DOHH2 (cell line): ENCODE measurements at regions not wholly inside any gene's neighbourhood (a gene's known extent, or its start where the extent isn't known, plus 50 kb on each side); places are given as distances from the start of the nearest gene placed in this dataset.
"Not testable (repeated sequence)": the region's sequence is repeated elsewhere in the genome, so short reads cannot be mapped to it uniquely, and the experiment has no call there.

Source experiments
- H3F3A ChIP-seq: fragments of 200-600 bp; sonication (generic), shearing (Covaris generic); 2 replicates; pipeline ENCODE4 v1.6.0; 2016; ENCODE audit warnings: antibody characterized with exemption, mild to moderate bottlenecking; ENCODE audit not compliant: control insufficient read depth, insufficient read depth
- H3K27ac ChIP-seq: fragments of 200-600 bp; sonication (generic); 2 replicates; pipeline ENCODE4 v1.5.1; 2014; ENCODE audit warnings: low read depth, mild to moderate bottlenecking, low read length, moderate library complexity
- H3K27me3 ChIP-seq: fragments of 200-600 bp; sonication (generic); 2 replicates; pipeline ENCODE4 v1.6.1; 2014; ENCODE audit warnings: mild to moderate bottlenecking, low read length, mixed read lengths; ENCODE audit not compliant: control insufficient read depth
- H3K36me3 ChIP-seq: fragments of 200-600 bp; sonication (generic); 2 replicates; pipeline ENCODE4 v1.6.1; 2014; ENCODE audit warnings: mild to moderate bottlenecking, low read length, moderate library complexity, mixed read lengths; ENCODE audit not compliant: control insufficient read depth
- H3K4me1 ChIP-seq: fragments of 200-600 bp; sonication (generic); 2 replicates; pipeline ENCODE4 v1.6.1; 2014; ENCODE audit warnings: mild to moderate bottlenecking, low read length, mixed read lengths; ENCODE audit not compliant: control insufficient read depth
- H3K4me2 ChIP-seq: fragments of 200-600 bp; sonication (generic); 2 replicates; pipeline ENCODE4 v1.6.0; 2014; ENCODE audit warnings: mild to moderate bottlenecking, low read length, moderate library complexity
- H3K4me3 ChIP-seq: fragments of 200-600 bp; sonication (generic); 2 replicates; pipeline ENCODE4 v1.5.1; 2014; ENCODE audit warnings: mild to moderate bottlenecking, low read length, mixed read lengths
- H3K79me2 ChIP-seq: fragments of 200-600 bp; sonication (generic); 2 replicates; pipeline ENCODE4 v1.6.1; 2014; ENCODE audit warnings: mild to moderate bottlenecking, low read length, mixed read lengths; ENCODE audit not compliant: control insufficient read depth
- H3K9me2 ChIP-seq: fragments of 200-600 bp; sonication (generic); replicated peaks from 2 replicates; pipeline ENCODE4 v1.6.1; 2014; ENCODE audit warnings: mild to moderate bottlenecking, low read length, mixed read lengths; ENCODE audit not compliant: control insufficient read depth
- H3K9me3 ChIP-seq: fragments of 200-600 bp; sonication (generic); 2 replicates; pipeline ENCODE4 v1.6.1; 2014; ENCODE audit warnings: antibody characterized with exemption, low read length, mixed read lengths; ENCODE audit not compliant: control insufficient read depth, insufficient read depth
- H4K20me1 ChIP-seq: fragments of 200-600 bp; sonication (generic); 2 replicates; pipeline ENCODE4 v1.6.0; 2014; ENCODE audit warnings: low read depth, mild to moderate bottlenecking, antibody characterized with exemption, low read length, moderate library complexity; ENCODE audit not compliant: control insufficient read depth, insufficient read depth
- EZH2phosphoT487 ChIP-seq: fragments of 200-600 bp; sonication (generic); IDR thresholded peaks from 2 replicates; pipeline ENCODE4 v1.6.1; 2017; ENCODE audit warnings: borderline replicate concordance, mild to moderate bottlenecking, antibody characterized with exemption, low read length, moderate library complexity, mixed read lengths
- TF ChIP-seq, protein P1 (sequence below): fragments of 200-600 bp; sonication (generic); IDR thresholded peaks from one replicate; pipeline ENCODE4 v1.5.1; 2014; ENCODE audit warnings: antibody characterized with exemption, mild to moderate bottlenecking, low read depth, low read length; ENCODE audit not compliant: poor library complexity, severe bottlenecking

DNA sequence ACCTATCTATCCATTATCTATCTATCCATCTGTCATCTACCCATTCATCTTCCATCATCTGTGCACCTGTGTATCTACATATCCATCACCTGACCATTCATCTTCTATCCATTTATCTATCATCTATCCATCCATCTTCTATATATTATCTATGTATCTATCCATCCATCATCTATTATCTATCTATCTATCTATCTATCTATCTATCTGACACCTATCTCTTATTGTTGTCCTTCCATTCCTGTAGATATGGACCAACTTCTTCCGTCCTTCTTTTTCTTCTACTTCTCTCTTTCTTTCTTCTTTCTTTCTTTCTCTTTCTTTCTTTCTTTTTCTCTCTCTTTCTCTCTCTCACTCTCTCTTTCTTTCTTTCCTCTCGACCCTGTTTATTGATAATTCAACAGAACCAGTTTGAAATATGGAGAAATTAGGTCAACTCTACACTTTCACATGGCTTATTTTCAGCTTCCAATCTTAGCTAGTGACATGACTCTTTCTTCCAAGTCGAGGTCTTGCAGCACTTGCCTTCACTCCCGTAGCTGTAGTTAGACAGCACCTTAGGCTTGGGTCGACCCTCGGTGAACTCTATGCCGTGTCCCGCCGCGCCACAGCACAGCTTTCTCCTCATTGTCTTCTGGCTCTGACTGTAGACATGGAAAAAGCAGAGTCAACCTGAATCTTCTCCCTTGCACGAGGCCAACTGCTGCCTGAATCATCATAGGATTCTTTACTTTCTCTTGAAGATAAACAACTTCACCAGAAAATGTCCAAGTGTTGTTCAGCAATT, 110.4 kb upstream of the EXOC2 start:
- Histone ChIP-seq H3K36me3 (no peaks in the 10 kb centered on the region), H3K27me3 (no peaks in the 10 kb centered on the region), H3K4me2 (no peak overlapping the region), H3K4me3 (no peak overlapping the region), H3K27ac (no peak overlapping the region), H3K79me2 (no peaks in the 10 kb centered on the region), H4K20me1 (no peaks in the 10 kb centered on the region), H3K9me2 (no peaks in the 10 kb centered on the region), H3K4me1 (no peaks in the 10 kb centered on the region), H3K9me3 (no peaks in the 10 kb centered on the region), H3F3A (no peaks in the 10 kb centered on the region)
- TF ChIP-seq EZH2phosphoT487: no peak
- TF ChIP-seq, protein P1, sequence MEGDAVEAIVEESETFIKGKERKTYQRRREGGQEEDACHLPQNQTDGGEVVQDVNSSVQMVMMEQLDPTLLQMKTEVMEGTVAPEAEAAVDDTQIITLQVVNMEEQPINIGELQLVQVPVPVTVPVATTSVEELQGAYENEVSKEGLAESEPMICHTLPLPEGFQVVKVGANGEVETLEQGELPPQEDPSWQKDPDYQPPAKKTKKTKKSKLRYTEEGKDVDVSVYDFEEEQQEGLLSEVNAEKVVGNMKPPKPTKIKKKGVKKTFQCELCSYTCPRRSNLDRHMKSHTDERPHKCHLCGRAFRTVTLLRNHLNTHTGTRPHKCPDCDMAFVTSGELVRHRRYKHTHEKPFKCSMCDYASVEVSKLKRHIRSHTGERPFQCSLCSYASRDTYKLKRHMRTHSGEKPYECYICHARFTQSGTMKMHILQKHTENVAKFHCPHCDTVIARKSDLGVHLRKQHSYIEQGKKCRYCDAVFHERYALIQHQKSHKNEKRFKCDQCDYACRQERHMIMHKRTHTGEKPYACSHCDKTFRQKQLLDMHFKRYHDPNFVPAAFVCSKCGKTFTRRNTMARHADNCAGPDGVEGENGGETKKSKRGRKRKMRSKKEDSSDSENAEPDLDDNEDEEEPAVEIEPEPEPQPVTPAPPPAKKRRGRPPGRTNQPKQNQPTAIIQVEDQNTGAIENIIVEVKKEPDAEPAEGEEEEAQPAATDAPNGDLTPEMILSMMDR: no peak

DNA sequence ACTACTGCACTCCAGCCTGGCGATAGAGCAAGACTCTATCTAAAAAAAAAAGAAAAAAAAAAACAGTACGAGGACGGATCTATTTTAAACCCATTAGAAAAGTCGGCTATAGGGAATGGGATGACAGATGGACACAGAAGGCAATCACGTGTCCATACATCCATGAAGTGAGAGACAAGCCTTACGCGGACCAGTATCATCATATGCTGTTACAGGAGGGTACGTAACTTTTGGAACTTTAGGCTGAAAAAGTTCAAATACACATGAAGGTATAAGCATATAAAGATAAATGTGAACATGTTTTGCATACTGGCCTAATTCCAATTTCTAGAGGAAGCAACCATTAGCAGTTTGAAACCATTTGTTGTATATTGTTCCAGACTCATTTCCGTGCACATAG, 109.8 kb upstream of the EXOC2 start:
- Histone ChIP-seq H3K4me1 (no peaks in the 10 kb centered on the region), H4K20me1 (no peaks in the 10 kb centered on the region), H3K36me3 (no peaks in the 10 kb centered on the region), H3K4me2 (no peak overlapping the region), H3K9me2 (no peaks in the 10 kb centered on the region), H3K27ac (no peak overlapping the region), H3K9me3 (no peaks in the 10 kb centered on the region), H3K4me3 (no peak overlapping the region), H3K27me3 (peaks cover 3% of the 10 kb centered on the region; the same call in 1 of the 2 replicates), H3F3A (no peaks in the 10 kb centered on the region), H3K79me2 (no peaks in the 10 kb centered on the region)
- TF ChIP-seq, protein P1: no peak
- no peak for TF ChIP-seq EZH2phosphoT487

GRCh38 chr6:802223-802622, 109.3 kb upstream of the EXOC2 start:
- not testable (repeated sequence) for H3K27me3 ChIP-seq, H3K27ac ChIP-seq, H3K4me3 ChIP-seq, H3F3A ChIP-seq, H3K79me2 ChIP-seq, H3K4me2 ChIP-seq, H4K20me1 ChIP-seq, H3K4me1 ChIP-seq, H3K9me3 ChIP-seq, H3K9me2 ChIP-seq, H3K36me3 ChIP-seq

GRCh38 chr6:799769-800168, 106.8 kb upstream of the EXOC2 start:
- Histone ChIP-seq H4K20me1 (no peaks in the 10 kb centered on the region), H3F3A (no peaks in the 10 kb centered on the region), H3K79me2 (no peaks in the 10 kb centered on the region), H3K27ac (no peak overlapping the region), H3K36me3 (no peaks in the 10 kb centered on the region), H3K27me3 (peaks cover 16% of the 10 kb centered on the region), H3K9me3 (no peaks in the 10 kb centered on the region), H3K4me3 (no peak overlapping the region), H3K4me1 (no peaks in the 10 kb centered on the region), H3K9me2 (no peaks in the 10 kb centered on the region), H3K4me2 (no peak overlapping the region)
- TF ChIP-seq EZH2phosphoT487: no peak
